HG03469 (cell line): ENCODE measurements at regions not wholly inside any gene's neighbourhood (a gene's known extent, or its start where the extent isn't known, plus 50 kb on each side); places are given as distances from the start of the nearest gene placed in this dataset.
"Not testable (repeated sequence)": the region's sequence is repeated elsewhere in the genome, so short reads cannot be mapped to it uniquely, and the experiment has no call there.

ENCODE experiments used
- ATAC-seq: cut with Tn5 transposase; IDR thresholded peaks from one replicate; pipeline ENCODE4 v1.9.1; 2021; ENCODE audit warnings: mild to moderate bottlenecking, moderate library complexity, moderate number of reproducible peaks; ENCODE audit not compliant: unreplicated experiment

DNA sequence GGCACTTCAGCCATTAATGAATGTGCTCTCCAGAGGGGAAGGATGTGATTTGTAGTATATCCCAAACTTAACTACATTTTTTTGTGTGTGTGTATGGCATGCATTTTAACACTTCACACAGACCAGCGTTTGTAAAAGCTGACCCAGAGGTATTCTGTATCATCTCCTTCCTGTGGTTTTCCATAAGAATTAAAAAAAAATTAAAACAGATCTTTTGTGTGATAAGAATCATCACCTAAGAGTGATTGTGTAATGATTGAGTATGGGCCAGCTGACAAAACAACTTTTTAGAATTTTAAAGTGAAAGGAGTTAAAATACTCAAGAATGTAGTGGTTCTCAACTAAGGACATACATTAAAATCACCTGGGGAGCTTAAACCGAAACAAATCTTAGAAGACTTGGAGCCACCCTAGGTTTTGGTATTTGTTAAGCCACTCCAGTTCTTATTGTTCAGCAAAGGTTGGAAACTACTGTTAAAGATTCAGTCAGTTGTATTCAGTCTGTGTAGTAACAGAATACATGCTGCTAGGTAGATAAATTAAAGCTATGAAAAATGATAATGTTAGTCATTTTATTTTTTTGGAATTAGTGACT is 120.1 kb downstream of the HAUS1 start:
- no peak for ATAC-seq

DNA sequence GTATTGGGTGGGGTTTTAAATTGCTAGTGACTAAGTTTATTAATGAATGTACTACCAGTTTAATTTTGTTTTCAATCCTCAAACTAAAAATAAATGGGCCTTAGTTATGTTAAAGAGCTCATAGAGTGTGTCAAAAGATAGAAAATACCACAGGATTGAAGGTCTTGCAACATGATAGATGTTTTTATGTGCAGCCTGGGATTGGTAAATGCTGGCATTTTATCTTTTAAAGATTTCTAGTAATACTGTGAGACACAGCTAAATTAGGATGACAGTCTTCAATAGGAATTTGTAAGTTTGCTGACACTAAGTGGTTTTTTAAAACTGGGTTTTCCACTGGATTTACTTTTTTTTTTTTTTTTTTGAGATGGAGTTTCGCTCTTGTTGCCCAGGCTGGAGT is 122.3 kb downstream of the HAUS1 start:
- ATAC-seq, result no peak

DNA sequence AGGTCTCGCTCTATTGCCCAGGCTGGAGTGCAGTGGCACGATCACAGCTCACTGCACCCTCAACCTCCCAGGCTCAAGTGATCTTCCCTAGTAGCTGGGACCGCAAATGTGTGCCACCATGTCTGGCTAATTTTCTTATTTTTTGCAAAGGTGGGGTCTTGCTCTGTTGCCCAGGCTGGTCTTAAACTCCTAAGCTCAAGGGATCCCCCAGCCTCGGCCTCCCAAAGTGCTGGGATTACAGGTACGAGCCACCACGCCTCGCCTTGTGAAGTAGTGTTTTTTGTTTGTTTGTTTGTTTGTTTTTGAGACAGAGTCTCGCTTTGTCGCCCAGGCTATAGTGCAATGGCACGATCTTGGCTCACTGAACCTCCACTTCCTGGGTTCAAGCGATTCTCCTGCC is 125.5 kb downstream of the HAUS1 start:
- not testable (repeated sequence) for ATAC-seq

DNA sequence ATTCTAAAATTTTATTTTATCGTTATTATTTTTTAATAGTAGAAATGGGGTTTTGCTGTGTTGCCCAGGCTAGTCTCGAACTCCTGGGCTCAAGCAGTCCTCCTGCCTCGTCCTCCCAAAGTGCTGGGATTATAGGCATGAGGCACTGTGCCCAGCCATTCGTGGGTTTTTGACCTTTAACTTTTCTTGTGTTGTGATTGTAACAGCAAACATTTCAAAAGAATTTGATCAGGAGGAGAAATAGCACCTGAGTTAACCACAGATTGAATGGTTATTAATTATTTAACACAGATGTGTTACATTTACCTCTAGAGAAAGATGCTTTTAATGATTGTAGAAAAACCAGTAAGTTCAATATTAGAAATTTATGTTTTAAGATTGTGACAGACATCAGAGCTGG is 132.0 kb downstream of the HAUS1 start:
- no peak for ATAC-seq

DNA sequence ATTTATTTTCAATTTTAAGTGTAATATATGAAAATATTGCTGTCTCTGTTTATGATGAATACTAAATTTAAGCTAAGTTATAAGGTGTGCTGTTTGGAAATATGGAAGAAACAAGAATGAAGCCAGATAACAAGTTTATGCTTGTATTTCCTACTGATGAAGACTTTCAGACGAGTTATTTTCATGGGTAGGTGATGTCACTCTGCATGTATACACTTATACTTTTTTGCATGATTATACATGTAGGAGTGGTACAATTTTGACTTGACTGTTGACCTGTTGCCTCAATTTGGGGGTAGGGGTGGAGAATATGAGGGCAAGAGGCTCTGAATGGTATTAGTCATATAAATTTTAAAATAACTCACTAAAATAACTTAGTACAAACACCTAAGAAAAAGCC is 133.7 kb downstream of the HAUS1 start:
- ATAC-seq, result no peak

DNA sequence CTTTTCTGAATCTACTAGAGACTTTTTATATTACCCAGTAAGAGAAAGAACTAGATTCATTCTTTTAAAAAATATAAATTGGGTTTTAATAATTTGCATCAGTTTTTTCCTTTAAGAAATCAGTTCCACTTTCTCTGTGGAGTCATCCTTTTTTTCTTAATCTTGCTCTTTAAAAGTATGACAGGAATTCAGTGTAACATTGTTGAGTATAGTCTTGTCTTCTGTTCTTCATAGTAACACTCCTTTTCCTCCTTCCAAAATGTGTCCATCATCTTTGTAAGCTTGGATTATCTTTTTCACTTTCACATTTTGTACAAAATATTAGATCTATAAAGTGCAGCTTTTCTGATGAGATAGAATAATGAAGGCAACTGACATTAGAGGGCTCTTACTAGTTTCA is 135.4 kb downstream of the HAUS1 start:
- no peak for ATAC-seq

DNA sequence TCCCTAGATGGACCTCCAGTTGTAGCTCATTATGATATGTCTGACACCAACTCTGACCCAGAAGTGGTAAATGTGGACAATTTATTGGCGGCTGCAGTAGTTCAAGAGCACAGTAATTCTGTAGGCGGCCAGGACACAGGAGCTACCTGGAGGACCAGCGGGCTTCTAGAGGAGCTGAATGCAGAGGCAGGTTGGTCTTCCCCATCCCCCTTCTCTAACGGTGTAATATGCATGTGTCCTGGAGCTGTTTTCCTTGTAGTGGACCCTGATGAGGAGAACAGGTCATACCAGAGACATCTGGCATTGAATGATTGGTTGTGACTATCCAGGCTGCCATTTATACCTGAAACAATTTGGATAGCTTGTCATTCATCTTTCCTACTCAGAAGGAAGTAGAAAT is 135.8 kb downstream of the HAUS1 start:
- no peak for ATAC-seq

DNA sequence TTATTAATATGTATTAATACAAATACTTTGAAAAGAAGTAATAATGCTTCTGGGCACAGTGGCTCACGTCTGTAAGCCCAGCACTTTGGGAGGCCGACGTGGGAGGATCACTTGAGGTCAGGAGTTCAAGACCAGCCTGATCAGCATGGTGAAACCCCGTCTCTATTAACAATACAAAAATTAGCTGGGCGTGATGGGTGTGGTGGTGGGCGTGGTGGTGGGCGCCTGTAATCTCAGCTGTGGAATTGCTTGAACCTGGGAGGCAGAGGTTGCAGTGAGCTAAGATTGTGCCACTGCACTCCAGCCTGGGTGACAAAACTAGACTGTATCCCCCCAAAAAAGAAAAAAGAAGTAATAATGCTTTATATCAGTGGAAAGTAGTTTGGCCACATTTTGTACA is 137.2 kb downstream of the HAUS1 start:
- ATAC-seq, result not testable (repeated sequence)

DNA sequence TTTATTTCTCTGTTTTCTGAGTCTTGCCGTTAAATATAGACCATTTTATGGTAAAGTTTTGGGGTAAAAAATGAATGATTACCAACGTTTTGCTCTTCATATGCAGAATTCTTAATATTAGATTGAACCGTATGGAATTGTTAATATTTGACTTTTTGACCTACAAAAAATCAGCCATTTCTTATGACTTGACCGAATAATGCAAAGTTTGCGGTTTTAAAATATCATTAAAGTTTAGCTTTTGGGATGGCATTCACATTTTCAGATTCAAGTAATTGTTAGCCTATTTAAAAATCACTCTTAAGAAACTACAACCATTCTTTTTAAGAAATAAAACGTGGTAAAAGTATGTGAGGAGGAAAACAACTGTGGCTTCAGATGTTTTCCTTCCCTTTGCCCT is 138.0 kb downstream of the HAUS1 start:
- no peak for ATAC-seq

DNA sequence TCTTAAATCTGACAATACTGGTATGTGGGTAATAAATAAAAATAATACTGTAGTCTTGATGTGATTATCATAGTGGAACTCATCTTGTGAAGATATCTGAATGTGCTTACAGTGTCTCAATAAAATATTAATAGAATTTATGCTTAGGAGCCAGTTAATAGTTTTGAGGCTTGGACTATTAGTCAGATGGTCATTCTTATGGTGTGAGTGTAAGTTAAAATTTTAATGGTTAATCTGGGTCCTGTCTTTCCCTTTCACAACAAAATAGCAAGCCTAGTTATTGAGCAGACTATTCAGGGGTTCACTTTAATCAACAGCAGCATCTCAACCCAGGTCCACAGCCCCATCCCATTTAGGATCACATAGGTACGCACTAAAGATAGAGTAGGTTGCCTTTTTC is 138.9 kb downstream of the HAUS1 start:
- ATAC-seq, result no peak

DNA sequence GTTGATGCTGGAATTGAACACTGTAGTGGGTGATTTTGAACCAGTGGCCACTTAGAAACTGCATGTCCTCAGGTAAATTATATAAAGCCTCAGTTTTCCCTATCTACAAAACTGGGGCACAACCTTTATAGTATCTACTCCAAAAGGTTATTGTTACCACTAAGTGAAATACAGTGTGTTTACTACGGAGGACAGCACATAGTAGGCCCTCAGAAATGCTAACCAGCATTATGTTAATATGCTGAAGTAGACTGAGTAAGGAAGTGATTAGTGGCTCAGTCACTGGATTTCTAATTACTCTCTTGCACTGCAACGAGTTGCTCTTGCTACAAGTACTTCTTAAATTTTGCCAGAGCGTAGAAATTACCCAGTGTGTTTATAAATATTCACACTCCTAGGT is 139.5 kb downstream of the HAUS1 start:
- no peak for ATAC-seq

DNA sequence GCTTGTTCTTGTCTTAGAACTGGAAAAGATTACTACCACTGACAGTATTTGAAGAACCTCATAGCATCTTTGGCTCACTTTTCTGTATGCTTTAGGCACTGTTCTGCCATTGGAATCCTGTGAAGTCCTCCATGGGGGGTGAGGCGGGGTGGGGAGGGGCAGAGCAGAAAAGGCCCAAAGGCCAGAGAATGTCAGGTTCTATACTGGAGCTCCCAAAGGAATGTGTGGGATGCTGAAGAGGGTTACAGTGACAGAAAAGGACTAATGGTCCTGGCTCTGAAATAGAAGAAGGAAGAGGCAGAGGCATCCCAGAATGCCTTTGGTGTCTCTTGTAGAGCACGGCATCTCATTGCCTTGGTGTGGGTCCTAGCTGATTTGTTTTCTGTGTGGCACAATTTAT is 141.9 kb downstream of the HAUS1 start:
- ATAC-seq, result no peak

DNA sequence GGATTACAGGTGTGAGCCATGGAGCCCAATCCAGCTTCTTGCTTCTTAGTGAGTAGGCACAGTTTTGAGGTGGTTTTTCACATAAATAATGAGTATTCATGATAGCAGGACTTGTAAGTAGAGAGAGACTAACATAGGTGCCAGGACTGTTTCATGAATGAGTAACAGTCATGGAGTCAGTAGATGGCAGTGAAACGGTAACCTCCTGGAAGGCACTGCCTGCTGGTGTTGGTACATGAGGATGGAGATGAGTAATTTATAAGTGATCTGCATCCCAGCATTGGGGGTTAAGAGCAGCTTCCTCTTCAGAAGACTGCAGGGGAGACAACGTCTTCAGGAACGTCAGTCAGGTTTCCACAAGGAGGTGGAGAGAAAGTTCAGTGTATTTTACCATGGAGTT is 143.8 kb downstream of the HAUS1 start:
- ATAC-seq, result no peak

DNA sequence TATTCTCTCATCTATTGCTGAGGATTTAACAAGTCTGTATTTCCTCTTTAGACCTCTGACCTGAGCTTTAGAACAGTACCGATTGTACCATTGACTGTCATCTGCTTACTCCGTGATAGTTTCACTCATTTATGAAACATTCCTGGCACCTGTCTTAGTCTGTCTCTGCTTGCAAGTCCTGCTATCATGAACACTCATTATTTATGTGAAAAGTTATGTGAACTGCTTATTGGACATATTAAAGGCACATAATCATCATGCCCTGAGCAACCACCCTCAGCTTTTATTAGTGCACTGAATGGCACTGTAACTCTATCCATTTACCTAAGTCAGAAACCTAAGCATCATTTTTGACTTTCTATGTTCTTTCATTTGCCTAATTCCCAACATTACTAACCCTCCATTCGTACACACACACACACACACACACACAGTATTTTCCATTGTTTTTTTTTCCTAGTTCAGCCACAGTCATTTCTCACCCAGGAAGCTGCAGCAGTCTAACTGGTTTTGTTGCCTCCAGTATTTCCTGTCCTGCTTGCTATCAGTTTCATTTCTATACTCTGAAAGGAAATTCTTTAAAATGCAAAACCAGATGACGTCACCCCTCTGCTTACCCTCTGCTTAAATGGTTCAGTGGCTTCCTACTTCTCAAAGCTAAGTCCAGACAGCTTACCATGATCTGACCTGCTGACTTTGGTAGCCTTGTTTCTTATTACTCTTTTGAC is 146.1 kb downstream of the HAUS1 start:
- peak; percentile 99 for ATAC-seq

DNA sequence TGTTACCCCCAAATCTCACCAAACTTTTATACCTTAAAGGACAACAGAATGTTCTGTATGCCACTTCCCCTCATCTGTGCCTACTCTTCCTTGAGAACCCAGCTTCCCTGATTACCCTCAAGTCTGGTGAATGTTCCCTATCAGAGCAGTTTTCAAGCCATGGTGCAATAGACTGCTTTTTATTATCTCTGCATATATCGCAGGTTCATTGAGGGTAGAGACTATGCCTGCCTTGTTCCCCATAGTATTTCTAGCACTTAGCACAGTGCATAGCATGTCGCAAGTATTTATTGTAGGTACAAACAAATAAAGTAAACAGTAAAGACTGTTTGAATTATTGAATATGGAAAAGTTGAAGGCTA is 146.6 kb downstream of the HAUS1 start:
- ATAC-seq, result no peak

DNA sequence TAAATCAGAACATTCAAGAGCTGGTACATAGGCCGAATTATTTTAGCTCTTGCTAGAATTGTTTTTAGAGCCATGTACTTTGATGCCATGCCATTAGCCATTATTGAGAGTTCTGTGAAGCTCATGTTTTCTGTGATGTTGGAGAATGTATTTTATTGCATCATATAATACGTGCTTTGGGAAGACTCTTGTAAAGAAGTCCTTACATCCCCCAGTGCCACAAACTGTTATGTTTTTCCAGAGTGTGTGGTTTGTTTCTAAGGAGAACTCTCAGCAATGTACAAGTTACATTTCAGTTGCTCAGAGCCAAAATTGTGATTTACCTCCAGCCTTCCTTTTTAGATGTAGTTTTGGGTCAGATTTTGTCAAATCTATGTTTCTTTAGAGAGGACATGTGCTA is 148.6 kb downstream of the HAUS1 start:
- ATAC-seq, result no peak

DNA sequence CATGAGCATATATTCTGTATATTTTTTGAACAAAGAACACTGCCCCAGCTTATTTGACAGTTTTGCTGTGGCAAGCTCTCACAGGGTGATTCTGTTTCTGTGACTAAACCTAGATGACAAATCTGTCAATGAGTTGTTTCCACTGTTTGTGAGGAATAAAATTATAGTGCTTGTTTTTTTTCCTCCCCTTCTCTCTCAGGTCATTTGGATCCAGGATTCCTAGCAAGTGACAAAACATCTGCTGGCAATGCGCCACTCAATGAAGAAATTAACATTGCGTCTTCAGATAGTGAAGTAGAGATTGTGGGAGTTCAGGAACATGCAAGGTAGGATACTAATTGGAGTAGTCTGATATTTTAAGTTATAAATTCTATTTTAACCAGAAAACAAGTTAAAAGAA is 149.3 kb downstream of the HAUS1 start:
- ATAC-seq, result no peak

DNA sequence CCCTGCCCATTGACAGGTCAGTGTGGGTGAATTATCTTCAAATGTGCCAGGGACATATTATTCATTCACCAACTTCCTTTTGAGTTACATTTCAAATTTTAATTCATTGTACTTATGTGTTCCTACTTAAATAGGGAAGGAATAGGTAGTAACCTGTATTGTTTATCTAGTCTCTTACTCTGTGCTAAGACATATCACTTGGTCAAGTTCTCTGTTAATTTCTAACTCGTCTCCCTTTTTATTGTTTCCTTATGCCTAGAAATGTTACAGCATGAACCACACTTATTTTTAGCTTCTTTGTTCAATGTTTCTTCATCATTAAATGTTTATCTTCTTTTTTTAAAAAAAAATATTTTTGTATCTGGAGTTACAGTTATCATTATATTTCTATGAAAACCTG is 151.9 kb downstream of the HAUS1 start:
- no peak for ATAC-seq

DNA sequence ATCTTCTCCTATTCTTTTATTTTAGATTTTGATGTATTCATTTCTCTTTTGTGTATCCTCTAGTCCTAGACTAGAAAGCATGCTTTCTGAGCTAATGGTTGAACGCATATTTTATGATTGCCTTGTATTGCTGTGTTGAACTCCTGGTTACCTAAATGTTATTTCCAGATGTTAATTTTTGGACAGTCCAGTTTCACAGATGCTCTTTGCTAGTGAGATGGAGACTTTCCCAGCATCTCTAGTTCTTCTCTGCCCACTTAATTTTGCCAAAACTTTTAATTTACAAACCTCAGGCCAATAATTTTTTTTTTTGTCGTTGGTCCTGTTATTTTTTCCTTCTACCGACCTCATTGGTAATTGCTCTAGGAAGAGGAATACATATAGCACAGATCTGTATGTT is 153.2 kb downstream of the HAUS1 start:
- ATAC-seq, result no peak

DNA sequence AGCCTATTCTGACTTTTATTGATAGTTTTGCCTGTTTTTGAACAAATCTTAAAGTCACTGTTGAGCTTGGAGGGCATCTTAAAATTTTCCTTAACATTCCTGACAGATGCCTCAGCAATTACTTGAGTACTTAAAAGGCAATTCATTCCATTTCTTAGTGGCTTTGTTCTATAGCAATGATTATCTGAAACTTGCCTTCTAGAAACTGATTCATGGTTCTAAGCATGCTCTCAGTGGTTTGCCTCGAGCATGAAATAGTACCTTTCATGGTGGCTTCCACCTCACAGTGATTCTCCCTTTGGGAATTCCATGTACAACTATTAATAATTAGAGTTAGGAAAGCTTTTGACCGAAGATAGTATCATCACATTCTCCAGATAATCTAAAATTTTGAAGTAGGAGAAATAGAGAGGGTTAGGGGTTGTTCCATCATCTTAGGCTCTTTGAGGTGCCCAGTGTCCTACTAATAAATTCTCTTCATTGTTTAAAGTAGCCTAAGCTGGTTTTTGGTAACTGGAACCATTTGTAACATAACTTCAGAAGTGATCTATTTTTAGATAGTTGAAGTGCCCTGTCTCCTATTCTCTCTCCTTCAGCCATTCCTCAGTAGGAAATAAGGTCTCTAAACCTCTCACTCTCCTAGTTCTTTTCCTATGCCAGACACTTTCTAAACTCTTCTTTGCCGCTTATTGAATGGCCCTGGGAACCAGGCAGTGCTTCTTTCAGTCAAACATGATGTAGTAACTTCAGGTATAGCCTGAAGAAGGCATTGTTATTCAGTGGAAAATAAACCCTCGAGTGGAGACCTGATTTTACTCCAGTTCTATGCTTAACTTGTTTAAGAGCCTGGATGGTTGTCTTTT is 156.1 kb downstream of the HAUS1 start:
- ATAC-seq, result no peak

DNA sequence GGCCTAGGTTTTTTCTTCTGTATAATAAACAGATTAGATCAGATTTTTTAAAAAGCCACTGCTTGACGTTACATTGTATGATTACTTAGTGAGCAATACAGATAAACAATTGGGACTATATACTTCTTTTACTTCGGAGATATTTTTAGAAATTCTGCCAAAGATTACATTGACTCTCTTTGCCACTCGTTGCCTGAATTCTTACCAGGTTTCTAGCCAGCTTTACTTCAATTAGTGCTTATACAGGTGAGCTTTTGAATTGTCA is 156.6 kb downstream of the HAUS1 start:
- no peak for ATAC-seq

DNA sequence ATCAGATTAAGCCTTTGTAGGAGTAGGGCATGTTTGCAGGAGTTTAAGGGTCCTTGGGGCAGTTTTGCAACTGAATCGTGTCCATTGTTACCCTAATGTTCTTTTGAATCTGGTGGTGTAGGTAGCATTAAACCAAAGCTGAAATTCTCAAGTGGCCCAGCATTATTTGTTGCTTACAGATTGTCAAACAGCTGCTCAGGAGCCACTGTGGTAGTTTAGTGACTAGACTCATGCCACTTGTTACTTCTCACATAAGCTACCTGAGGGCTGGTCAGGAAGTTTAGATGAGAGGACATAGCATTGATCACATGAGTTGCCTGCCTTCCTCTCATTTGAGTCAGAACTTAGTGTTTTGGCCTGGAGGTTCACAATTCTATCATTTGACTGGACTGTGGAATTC is 157.6 kb downstream of the HAUS1 start:
- ATAC-seq, result no peak
